ENCODE measurements at regions not wholly inside any gene's neighbourhood (a gene's known extent, or its start where the extent isn't known, plus 50 kb on each side); places are given as distances from the start of the nearest gene placed in this dataset.
A peak's percentile ranks its signal among the peaks of the same experiment; 100 is the strongest.

DNA sequence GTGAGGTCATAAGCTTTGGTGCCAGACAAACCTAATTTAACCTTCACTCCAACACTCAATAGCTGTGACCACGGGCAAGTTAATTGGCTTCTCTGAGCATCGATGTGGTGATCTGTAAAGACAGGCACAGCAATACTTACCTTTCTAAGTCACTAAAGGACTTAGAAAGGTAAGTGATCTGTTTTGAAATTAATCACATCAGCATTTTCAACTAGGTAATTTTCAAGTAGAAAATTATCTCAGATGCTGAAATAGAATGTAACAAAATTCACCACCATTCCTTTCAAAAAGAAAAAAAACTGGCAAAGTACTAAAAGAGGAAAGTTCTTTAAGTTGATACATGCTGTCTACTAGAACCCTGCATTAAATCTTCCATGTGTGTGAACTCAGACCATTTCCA lies 354.5 kb downstream of the ICE1 start:
- Histone ChIP-seq H3K4me3 (no peak overlapping the region), H3K27me3 (no peaks in the 10 kb centered on the region), H3K9me3 (no peaks in the 10 kb centered on the region), H3K4me1 (no peaks in the 10 kb centered on the region), H3K36me3 (no peaks in the 10 kb centered on the region), H3K27ac (replicated peaks in 1 of 4) (no peak overlapping the region)
- no peak for DNase-seq (ENCODE audit: extremely low spot score)
- intact Hi-C loops (cut with DNase I), result no loop called here
- 84% methylated on average over 2 of the region's 2 CpGs for WGBS
- TF ChIP-seq EP300 (IDR thresholded peaks at IDR 0.05), result no peak
- no peak for TF ChIP-seq POLR2AphosphoS5 (IDR thresholded peaks at IDR 0.05)
- TF ChIP-seq POLR2A (IDR thresholded peaks at IDR 0.05; ENCODE audit: low read depth), result no peak
- TF ChIP-seq, protein P1, sequence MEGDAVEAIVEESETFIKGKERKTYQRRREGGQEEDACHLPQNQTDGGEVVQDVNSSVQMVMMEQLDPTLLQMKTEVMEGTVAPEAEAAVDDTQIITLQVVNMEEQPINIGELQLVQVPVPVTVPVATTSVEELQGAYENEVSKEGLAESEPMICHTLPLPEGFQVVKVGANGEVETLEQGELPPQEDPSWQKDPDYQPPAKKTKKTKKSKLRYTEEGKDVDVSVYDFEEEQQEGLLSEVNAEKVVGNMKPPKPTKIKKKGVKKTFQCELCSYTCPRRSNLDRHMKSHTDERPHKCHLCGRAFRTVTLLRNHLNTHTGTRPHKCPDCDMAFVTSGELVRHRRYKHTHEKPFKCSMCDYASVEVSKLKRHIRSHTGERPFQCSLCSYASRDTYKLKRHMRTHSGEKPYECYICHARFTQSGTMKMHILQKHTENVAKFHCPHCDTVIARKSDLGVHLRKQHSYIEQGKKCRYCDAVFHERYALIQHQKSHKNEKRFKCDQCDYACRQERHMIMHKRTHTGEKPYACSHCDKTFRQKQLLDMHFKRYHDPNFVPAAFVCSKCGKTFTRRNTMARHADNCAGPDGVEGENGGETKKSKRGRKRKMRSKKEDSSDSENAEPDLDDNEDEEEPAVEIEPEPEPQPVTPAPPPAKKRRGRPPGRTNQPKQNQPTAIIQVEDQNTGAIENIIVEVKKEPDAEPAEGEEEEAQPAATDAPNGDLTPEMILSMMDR (IDR thresholded peaks at IDR 0.05), result no peak

DNA sequence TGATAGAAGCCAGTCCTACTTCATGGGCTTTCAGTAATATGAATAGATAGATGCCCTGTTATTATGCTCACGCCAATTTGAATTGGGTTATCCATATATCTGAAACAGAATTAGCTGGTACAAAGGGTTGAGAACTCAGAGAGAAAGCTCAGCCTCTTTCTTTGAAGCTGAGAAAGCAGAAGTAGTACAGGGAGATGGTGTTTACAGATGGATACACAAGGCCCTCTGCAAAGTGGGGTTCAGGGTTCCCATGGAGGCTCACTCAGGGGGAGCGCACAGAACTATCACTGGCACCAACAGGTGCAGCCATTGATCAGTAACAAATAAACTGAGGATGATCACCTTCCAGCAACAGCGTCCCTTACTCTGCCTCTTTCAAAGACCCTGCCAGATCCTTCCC lies 349.7 kb downstream of the ICE1 start:
- 93% methylated on average over 3 of the region's 3 CpGs for WGBS
- H3K27me3 ChIP-seq, result no peaks in the 10 kb centered on the region
- TF ChIP-seq POLR2A (IDR thresholded peaks at IDR 0.05; ENCODE audit: low read depth) (no peak), POLR2AphosphoS5 (IDR thresholded peaks at IDR 0.05) (no peak), EP300 (IDR thresholded peaks at IDR 0.05) (no peak)
- TF ChIP-seq, protein P1 (IDR thresholded peaks at IDR 0.05), result no peak
- no peaks in the 10 kb centered on the region for H3K4me1 ChIP-seq
- no peaks in the 10 kb centered on the region for H3K9me3 ChIP-seq
- H3K27ac ChIP-seq (replicated peaks in 1 of 4), result no peak overlapping the region
- intact Hi-C loops (cut with DNase I), result no loop called here
- no peak overlapping the region for H3K4me3 ChIP-seq
- DNase-seq (ENCODE audit: extremely low spot score), result no peak
- no peaks in the 10 kb centered on the region for H3K36me3 ChIP-seq

DNA sequence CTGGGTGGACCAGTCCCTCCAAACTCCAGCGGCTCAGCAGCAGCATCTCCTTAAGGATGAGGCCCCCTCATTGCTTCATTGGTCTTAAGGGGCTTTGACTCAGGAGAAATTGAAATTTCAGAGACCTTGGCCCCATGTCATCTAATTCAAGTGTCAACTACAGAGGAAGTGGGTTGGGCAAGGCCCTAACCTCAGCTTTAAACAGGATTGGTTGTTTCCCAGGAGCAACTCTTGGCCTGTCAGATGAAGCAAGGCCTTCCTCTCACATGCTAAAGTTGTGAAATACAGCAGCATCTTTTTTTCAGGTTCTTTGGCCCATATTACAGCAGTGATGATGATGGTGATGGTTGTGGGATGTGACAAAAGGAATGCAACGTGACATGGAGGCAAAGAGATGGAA lies 348.3 kb downstream of the ICE1 start:
- H3K27me3 ChIP-seq, result no peaks in the 10 kb centered on the region
- TF ChIP-seq POLR2A (IDR thresholded peaks at IDR 0.05; ENCODE audit: low read depth), result no peak
- TF ChIP-seq, protein P1 (IDR thresholded peaks at IDR 0.05), result no peak
- TF ChIP-seq EP300 (IDR thresholded peaks at IDR 0.05), result no peak
- no peak for TF ChIP-seq POLR2AphosphoS5 (IDR thresholded peaks at IDR 0.05)
- H3K4me3 ChIP-seq, result no peak overlapping the region
- H3K27ac ChIP-seq (replicated peaks in 1 of 4), result no peak overlapping the region
- no peaks in the 10 kb centered on the region for H3K4me1 ChIP-seq
- DNase-seq (ENCODE audit: extremely low spot score), result peak; percentile 87
- 79% methylated on average over 2 of the region's 2 CpGs for WGBS
- H3K9me3 ChIP-seq, result no peaks in the 10 kb centered on the region
- intact Hi-C loops (cut with DNase I), result no loop called here
- H3K36me3 ChIP-seq, result no peaks in the 10 kb centered on the region

DNA sequence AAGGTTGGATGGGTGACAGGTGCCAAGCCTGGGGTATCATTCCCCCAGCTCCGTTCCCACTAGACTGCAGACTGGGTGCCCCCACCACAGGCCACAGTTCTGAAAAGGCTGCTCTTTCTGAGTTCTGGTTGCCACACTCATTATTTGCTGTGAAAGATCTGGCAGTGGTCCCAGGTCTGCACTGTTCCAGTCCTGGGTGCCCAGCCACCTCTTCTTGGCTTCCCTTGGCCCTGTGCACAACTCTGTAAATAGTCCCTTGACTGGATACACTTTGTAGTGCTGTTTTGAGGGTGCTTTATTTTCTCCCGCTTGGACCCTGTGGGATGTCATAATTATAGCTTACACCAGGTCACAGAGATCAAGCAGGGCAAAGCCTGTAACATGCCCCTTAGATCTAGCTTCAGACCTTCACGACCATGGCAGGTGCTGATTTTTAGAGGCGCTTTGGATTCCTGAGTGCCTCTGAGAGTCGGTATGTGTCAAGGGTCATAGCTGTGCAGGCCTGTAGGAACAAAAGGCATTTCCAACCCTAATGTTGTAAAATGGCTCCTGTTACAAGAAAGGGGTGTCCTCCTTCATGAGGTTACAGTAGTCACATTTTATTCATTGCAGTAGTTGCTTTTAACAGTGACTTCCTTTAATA lies 344.9 kb downstream of the ICE1 start:
- Histone ChIP-seq H3K9me3 (no peaks in the 10 kb centered on the region), H3K4me3 (no peak overlapping the region), H3K36me3 (no peaks in the 10 kb centered on the region), H3K4me1 (no peaks in the 10 kb centered on the region), H3K27ac (replicated peaks in 1 of 4) (no peak overlapping the region), H3K27me3 (no peaks in the 10 kb centered on the region)
- intact Hi-C loops (cut with DNase I), result no loop called here
- 83% methylated on average over 5 of the region's 5 CpGs for WGBS
- no peak for TF ChIP-seq POLR2AphosphoS5 (IDR thresholded peaks at IDR 0.05)
- TF ChIP-seq, protein P1 (IDR thresholded peaks at IDR 0.05), result no peak
- no peak for TF ChIP-seq EP300 (IDR thresholded peaks at IDR 0.05)
- TF ChIP-seq POLR2A (IDR thresholded peaks at IDR 0.05; ENCODE audit: low read depth), result no peak
- peak; percentile 64 for DNase-seq (ENCODE audit: extremely low spot score)
